Activated CD8-positive, alpha-beta memory T cell treated with anti-CD3 and anti-CD28 coated beads, Interleukin-2, amount 10 ng/mL, durations not matched to agents 7 days and 5 days (primary cell): ENCODE measurements at regions not wholly inside any gene's neighbourhood (a gene's known extent, or its start where the extent isn't known, plus 50 kb on each side); places are given as distances from the start of the nearest gene placed in this dataset.

Experiments used
- ATAC-seq: fragments of 150-1000 bp; cut with Tn5 transposase; one replicate; pipeline ENCODE4 v1.10.0; 2021; ENCODE audit warnings: moderate library complexity
- CTCF ChIA-PET: fragments of 350-600 bp; sonication (Branson Sonifier 250); formaldehyde crosslinking; loops from one replicate; lab custom pipeline; 2021; ENCODE audit warnings: antibody characterized with exemption; lab: Charles Lee
- DNase-seq: peaks from one replicate; pipeline ENCODE4 v3.0.0-alpha.2; 2020
- H3K27ac Mint-ChIP-seq: one replicate; pipeline ENCODE4 v1.8.0; 2021; ENCODE audit warnings: mild to moderate bottlenecking, mixed read lengths
- H3K27me3 Mint-ChIP-seq: one replicate; pipeline ENCODE4 v1.8.0; 2021; ENCODE audit warnings: mixed read lengths
- H3K36me3 Mint-ChIP-seq: one replicate; pipeline ENCODE4 v1.8.0; 2021; ENCODE audit warnings: mild to moderate bottlenecking, mixed read lengths
- H3K4me1 Mint-ChIP-seq: one replicate; pipeline ENCODE4 v1.8.0; 2021; ENCODE audit warnings: mixed read lengths
- H3K4me3 Mint-ChIP-seq: one replicate; pipeline ENCODE4 v1.8.0; 2021; ENCODE audit warnings: mild to moderate bottlenecking, moderate library complexity, mixed read lengths
- H3K9me3 Mint-ChIP-seq: one replicate; pipeline ENCODE4 v1.8.0; 2022; ENCODE audit warnings: low read depth, mixed read lengths

DNA sequence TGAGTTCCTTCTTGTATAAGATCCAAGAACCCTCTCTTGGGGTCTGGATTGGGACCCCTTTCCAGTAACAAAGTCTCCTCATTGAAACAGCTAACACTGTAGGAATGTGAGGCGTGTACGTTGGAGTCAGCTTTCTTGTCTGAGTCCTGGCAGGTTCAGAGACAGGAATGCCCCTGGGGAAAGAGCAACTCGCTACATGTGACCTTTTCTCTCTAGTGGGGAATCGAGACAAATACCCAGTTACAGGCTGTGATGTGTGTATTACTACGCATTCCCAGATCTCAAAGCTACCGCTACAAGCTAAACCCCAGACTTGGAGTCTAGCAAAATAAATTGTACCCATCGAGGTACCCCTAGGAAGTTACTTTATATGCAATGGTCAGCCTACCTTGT is 85.6 kb upstream of the FRMD4A start:
- DNase-seq (no peak), ATAC-seq (no peak)
- CTCF ChIA-PET = no interaction called here
- H3K27ac Mint-ChIP-seq = no peak overlapping the region
- H3K4me1 Mint-ChIP-seq = no peaks in the 10 kb centered on the region
- H3K9me3 Mint-ChIP-seq = no peaks in the 10 kb centered on the region
- H3K27me3 Mint-ChIP-seq = peaks cover 34% of the 10 kb centered on the region
- no peak overlapping the region for H3K4me3 Mint-ChIP-seq
- no peaks in the 10 kb centered on the region for H3K36me3 Mint-ChIP-seq

GRCh38 chr10:14415676-14416307 is 85.1 kb upstream of the FRMD4A start:
- CTCF ChIA-PET = no interaction called here
- H3K36me3 Mint-ChIP-seq = no peaks in the 10 kb centered on the region
- H3K9me3 Mint-ChIP-seq = peaks cover 2% of the 10 kb centered on the region
- H3K4me1 Mint-ChIP-seq = peaks cover 2% of the 10 kb centered on the region
- no peak for ATAC-seq
- H3K4me3 Mint-ChIP-seq = no peak overlapping the region
- H3K27ac Mint-ChIP-seq = no peak overlapping the region
- H3K27me3 Mint-ChIP-seq = peaks cover 36% of the 10 kb centered on the region
- no peak for DNase-seq

DNA sequence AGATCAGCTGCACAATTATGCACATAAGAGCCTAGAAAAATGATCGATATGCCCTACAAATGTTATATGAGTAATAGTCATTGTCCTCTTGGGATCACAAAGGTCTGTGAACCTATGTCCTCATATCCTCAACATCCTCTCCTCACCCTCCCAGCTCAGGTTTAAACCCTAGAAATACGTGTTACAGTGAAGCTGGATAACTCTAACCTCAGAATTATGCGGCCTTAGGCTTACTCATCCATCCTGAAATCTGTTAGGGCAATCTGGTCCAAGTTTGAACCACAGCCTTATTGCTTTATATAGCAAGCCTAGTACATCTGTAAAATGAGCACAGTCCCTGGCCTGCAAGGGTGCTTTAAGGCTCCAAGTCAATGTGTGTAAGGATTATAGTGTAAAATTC is 84.2 kb upstream of the FRMD4A start:
- Mint-ChIP-seq H3K9me3 (peaks cover 2% of the 10 kb centered on the region), H3K36me3 (no peaks in the 10 kb centered on the region), H3K27ac (no peak overlapping the region), H3K4me3 (no peak overlapping the region), H3K27me3 (peaks cover 38% of the 10 kb centered on the region), H3K4me1 (peaks cover 8% of the 10 kb centered on the region)
- ATAC-seq (no peak), DNase-seq (no peak)
- CTCF ChIA-PET = no interaction called here

- H3K36me3 Mint-ChIP-seq = no peaks in the 10 kb centered on the region
- no peak overlapping the region for H3K4me3 Mint-ChIP-seq
- peaks cover 44% of the 10 kb centered on the region for H3K27me3 Mint-ChIP-seq
- ATAC-seq (no peak), DNase-seq (no peak)
- peaks cover 2% of the 10 kb centered on the region for H3K9me3 Mint-ChIP-seq
- H3K27ac Mint-ChIP-seq = no peak overlapping the region
- H3K4me1 Mint-ChIP-seq = peaks cover 15% of the 10 kb centered on the region
- CTCF ChIA-PET = interaction anchor here (0.6 kb wide), 1 partner anchor 221 kb away, joined by 3 read pairs; no protein-coding TSS in a partner anchor
Observed at GRCh38 chr10:14413523-14413922, 82.8 kb upstream of the FRMD4A start.

DNA sequence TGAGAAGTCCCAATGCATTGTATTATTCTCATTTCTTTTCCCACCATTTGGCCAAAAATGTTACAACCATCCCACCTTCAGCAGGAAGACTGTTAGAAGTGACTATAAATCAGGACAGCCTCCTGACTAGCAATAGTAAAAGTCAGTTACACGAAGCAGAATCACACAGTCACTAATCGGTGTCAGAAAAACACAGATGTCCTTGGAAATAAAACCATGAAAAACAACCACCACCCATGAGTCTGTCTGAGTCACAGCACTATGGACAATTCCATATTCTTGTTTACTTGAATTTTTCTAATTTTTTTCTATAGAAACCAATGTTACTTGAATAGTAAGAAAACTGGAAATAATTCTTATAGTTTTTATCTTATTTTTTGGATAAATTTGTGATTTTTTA is 81.9 kb upstream of the FRMD4A start:
- CTCF ChIA-PET = no interaction called here
- Mint-ChIP-seq H3K27ac (no peak overlapping the region), H3K9me3 (peaks cover 2% of the 10 kb centered on the region), H3K27me3 (peaks cover 39% of the 10 kb centered on the region), H3K4me1 (peaks cover 15% of the 10 kb centered on the region), H3K36me3 (no peaks in the 10 kb centered on the region), H3K4me3 (no peak overlapping the region)
- ATAC-seq = no peak
- DNase-seq = no peak

DNA sequence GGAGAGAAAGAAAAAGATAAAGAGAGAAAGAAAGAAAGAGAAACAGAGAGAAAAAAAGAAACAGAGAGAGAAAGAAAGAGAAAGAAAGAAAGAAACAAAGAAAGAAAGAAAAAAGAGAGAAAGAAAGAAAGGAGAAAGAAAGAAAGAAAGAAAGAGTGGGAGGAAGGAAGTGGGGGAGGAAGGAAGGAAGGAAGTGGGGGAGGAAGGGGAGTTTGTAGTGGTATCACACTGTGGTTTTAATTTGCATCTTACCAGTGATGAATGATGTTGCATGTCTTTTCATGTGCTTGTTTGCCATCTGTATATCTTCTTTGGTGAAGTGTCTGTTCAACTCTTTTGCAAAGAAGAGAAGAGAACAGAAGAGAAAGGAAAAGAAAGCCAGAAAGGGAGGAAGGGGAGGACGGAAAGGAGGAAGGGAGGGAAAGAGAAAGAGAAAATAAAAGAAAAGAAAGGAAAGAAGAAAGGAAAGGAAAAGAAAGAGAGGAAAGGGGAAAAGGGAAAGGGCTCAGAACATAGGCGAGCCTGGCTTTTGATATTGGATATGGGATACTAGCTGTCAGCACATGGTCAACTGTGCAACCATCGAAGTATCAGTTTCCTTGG is 79.2 kb upstream of the FRMD4A start:
- no peak for DNase-seq
- Mint-ChIP-seq H3K4me1 (peaks cover 15% of the 10 kb centered on the region), H3K36me3 (no peaks in the 10 kb centered on the region), H3K4me3 (no peak overlapping the region), H3K27ac (no peak overlapping the region), H3K9me3 (peaks cover 2% of the 10 kb centered on the region), H3K27me3 (peaks cover 36% of the 10 kb centered on the region)
- no peak for ATAC-seq
- CTCF ChIA-PET = no interaction called here

DNA sequence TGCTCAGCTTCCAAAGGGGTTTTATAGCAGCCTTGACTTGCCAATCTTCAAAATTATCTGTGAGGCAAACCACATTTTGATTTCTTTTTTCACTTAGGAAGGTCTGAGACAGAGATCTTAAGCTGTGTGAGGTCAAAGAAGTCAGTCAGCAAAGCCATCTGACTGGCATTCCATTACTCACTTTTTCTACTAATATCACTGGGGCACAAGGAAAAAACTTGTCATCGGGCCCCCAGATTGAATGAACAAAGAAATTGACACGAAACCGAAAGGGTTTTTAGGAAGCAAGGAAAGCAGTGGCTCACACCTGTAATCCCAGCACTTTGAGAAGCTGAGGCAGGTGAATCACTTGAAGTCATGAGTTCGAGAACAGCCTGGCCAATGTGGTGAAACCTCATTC is 78.5 kb upstream of the FRMD4A start:
- H3K27ac Mint-ChIP-seq = no peak overlapping the region
- no peak for DNase-seq
- no peak overlapping the region for H3K4me3 Mint-ChIP-seq
- peaks cover 38% of the 10 kb centered on the region for H3K27me3 Mint-ChIP-seq
- peaks cover 15% of the 10 kb centered on the region for H3K4me1 Mint-ChIP-seq
- ATAC-seq = no peak
- H3K9me3 Mint-ChIP-seq = peaks cover 2% of the 10 kb centered on the region
- H3K36me3 Mint-ChIP-seq = no peaks in the 10 kb centered on the region
- CTCF ChIA-PET = no interaction called here

GRCh38 chr10:14408139-14408538 is 77.4 kb upstream of the FRMD4A start:
- peaks cover 15% of the 10 kb centered on the region for H3K4me1 Mint-ChIP-seq
- H3K9me3 Mint-ChIP-seq = peaks cover 2% of the 10 kb centered on the region
- no peaks in the 10 kb centered on the region for H3K36me3 Mint-ChIP-seq
- H3K27ac Mint-ChIP-seq = no peak overlapping the region
- H3K4me3 Mint-ChIP-seq = no peak overlapping the region
- DNase-seq = no peak
- CTCF ChIA-PET = no interaction called here
- peaks cover 34% of the 10 kb centered on the region for H3K27me3 Mint-ChIP-seq
- no peak for ATAC-seq

- DNase-seq = no peak
- Mint-ChIP-seq H3K27me3 (peaks cover 33% of the 10 kb centered on the region), H3K9me3 (peaks cover 2% of the 10 kb centered on the region), H3K27ac (no peak overlapping the region), H3K4me3 (no peak overlapping the region), H3K4me1 (peaks cover 15% of the 10 kb centered on the region), H3K36me3 (no peaks in the 10 kb centered on the region)
- ATAC-seq = no peak
- CTCF ChIA-PET = no interaction called here
Observed at GRCh38 chr10:14407567-14407966, 76.8 kb upstream of the FRMD4A start.

GRCh38 chr10:14405076-14406065 is 74.6 kb upstream of the FRMD4A start:
- Mint-ChIP-seq H3K9me3 (no peaks in the 10 kb centered on the region), H3K4me3 (no peak overlapping the region), H3K4me1 (peaks cover 12% of the 10 kb centered on the region), H3K27ac (no peak overlapping the region), H3K36me3 (no peaks in the 10 kb centered on the region), H3K27me3 (peaks cover 37% of the 10 kb centered on the region)
- ATAC-seq (no peak), DNase-seq (no peak)
- CTCF ChIA-PET = no interaction called here

DNA sequence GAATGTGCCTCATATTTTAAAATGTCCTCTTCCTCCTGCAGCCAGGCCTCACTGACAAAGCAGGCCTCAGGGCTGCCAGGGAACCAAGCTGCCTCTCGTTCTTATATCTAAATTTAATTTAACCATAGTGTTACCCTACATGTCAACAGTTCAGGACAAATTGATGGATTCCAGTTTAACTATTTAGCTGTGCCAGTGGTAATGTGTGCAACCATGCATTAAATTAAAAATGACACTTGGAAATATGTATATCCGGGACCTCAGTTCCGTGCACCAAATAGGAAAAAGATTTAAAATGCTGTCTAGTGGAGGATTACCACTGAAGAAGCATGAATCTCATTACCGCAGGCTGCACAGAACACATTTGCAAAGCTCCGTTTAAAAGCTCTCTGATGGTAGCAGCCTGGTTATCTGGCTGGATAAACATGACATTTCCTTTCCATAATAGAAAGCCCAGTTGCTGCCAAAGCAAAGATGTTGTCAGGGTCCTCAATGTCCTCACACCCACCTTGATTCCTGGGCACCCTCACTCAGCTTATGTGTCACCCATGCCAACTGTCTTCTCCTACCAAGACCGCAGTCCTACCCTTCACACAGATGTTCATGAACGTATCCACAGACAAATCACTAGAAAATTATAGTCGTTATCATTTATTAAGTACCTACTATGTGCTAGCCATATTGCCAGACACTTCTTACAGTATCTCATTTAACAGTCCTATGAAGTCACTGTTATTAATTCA is 73.3 kb upstream of the FRMD4A start:
- Mint-ChIP-seq H3K27ac (no peak overlapping the region), H3K27me3 (peaks cover 37% of the 10 kb centered on the region), H3K36me3 (no peaks in the 10 kb centered on the region), H3K4me1 (peaks cover under 1% of the 10 kb centered on the region), H3K9me3 (no peaks in the 10 kb centered on the region), H3K4me3 (no peak overlapping the region)
- ATAC-seq (no peak), DNase-seq (no peak)
- CTCF ChIA-PET = no interaction called here

- no peak overlapping the region for H3K27ac Mint-ChIP-seq
- DNase-seq = no peak
- ATAC-seq = no peak
- H3K4me1 Mint-ChIP-seq = no peaks in the 10 kb centered on the region
- H3K36me3 Mint-ChIP-seq = no peaks in the 10 kb centered on the region
- H3K9me3 Mint-ChIP-seq = no peaks in the 10 kb centered on the region
- CTCF ChIA-PET = no interaction called here
- peaks cover 37% of the 10 kb centered on the region for H3K27me3 Mint-ChIP-seq
- H3K4me3 Mint-ChIP-seq = no peak overlapping the region
Observed at GRCh38 chr10:14403359-14403758, 72.6 kb upstream of the FRMD4A start.

DNA sequence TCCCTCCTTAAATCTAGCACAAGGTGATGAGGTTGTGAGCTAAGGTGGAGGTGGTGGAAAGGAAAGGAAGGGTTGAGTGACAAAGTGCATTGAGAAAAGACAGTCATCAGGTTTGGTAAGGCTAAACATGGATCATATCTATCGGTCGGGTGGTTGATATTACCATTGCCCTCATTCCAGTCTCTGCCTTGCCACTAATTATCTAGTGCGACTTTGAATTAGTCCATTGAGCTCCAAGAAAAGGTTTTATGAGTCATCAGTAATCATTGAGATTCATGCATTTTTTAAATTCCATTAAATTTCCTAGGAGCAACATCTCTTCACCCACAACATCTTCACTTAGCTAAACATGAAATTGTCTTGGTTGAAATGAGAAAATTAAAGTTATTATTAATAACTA is 68.9 kb upstream of the FRMD4A start:
- no peak overlapping the region for H3K27ac Mint-ChIP-seq
- H3K27me3 Mint-ChIP-seq = peaks cover 50% of the 10 kb centered on the region
- H3K36me3 Mint-ChIP-seq = no peaks in the 10 kb centered on the region
- H3K9me3 Mint-ChIP-seq = no peaks in the 10 kb centered on the region
- H3K4me3 Mint-ChIP-seq = no peak overlapping the region
- CTCF ChIA-PET = no interaction called here
- no peak for ATAC-seq
- H3K4me1 Mint-ChIP-seq = no peaks in the 10 kb centered on the region
- no peak for DNase-seq
